Gastroesophageal sphincter (tissue), 4 donors: ENCODE measurements at regions not wholly inside any gene's neighbourhood (a gene's known extent, or its start where the extent isn't known, plus 50 kb on each side); places are given as distances from the start of the nearest gene placed in this dataset.

ENCODE experiments used
- ATAC-seq: fragments of 150-250 bp; one replicate; pipeline ENCODE4 v1.9.1; 2016; ENCODE audit warnings: mild to moderate bottlenecking, moderate library complexity
- H3K27ac ChIP-seq, 4 donors: fragments of 200-600 bp; sonication (generic) in 3 of 4; 1 replicate in 3 of 4; 2 replicates in 1 of 4; pipeline ENCODE4 v1.5.1; 2016 to 2019
- H3K27me3 ChIP-seq: fragments of 200-600 bp; sonication (generic); one replicate; pipeline ENCODE4 v1.5.1; 2019
- H3K36me3 ChIP-seq, 2 donors: fragments of 200-600 bp; sonication (generic); one replicate each; pipeline ENCODE4 v1.5.1; 2019; ENCODE audit warnings: control low read depth in 1 of 2
- H3K4me1 ChIP-seq, 3 donors: fragments of 200-600 bp; sonication (generic); 1 replicate in 2 of 3; 2 replicates in 1 of 3; pipeline ENCODE4 v1.5.1; 2016 to 2019; ENCODE audit warnings: control low read depth in 2 of 3
- H3K4me3 ChIP-seq, 2 donors: fragments of 200-600 bp; sonication (generic); one replicate each; pipeline ENCODE4 v1.5.1; 2019; ENCODE audit warnings: mild to moderate bottlenecking in 1 of 2, moderate library complexity in 1 of 2
- H3K9me3 ChIP-seq, 3 donors: fragments of 200-600 bp; sonication (generic); one replicate each; pipeline ENCODE4 v1.5.1; 2017 to 2019; ENCODE audit warnings: control low read depth in 2 of 3
- CTCF ChIP-seq, 4 experiments: fragments of 200-600 bp in 2 of 4; fragments of 450-650 bp in 2 of 4; sonication (generic) in 1 of 4; IDR thresholded peaks; one replicate each; pipeline ENCODE4 v1.5.1; 2017 to 2019; ENCODE audit warnings: antibody characterized with exemption in 4 of 4, mild to moderate bottlenecking in 2 of 4, moderate library complexity in 2 of 4
- EP300 ChIP-seq: sonication (generic); formaldehyde crosslinking; IDR thresholded peaks from one replicate; pipeline ENCODE4 v1.6.1; 2017; ENCODE audit warnings: antibody characterized with exemption, mild to moderate bottlenecking
- POLR2A ChIP-seq, 2 donors: fragments of 450-650 bp; IDR thresholded peaks; one replicate each; pipeline ENCODE4 v1.6.1; 2017; ENCODE audit warnings: antibody characterized with exemption in 2 of 2, mild to moderate bottlenecking in 2 of 2, moderate library complexity in 1 of 2
- POLR2AphosphoS5 ChIP-seq: sonication (generic); formaldehyde crosslinking; IDR thresholded peaks from one replicate; pipeline ENCODE4 v1.6.1; 2017; ENCODE audit warnings: antibody characterized with exemption
- WGBS, 2 donors: methylation state at CpG; one replicate each; pipeline ENCODE4 v1.1.5; 2018; ENCODE audit warnings: low coverage in 1 of 2; 5-methylcytosine and 5-hydroxymethylcytosine counted together

- Histone ChIP-seq H3K27me3 (no peaks in the 10 kb centered on the region), H3K36me3 (no peaks in the 10 kb centered on the region), H3K9me3 (no peaks in the 10 kb centered on the region), H3K4me3 (no peak overlapping the region), H3K4me1 (peaks cover 0 to 9% (median 0%) of the 10 kb centered on the region in 3 donors), H3K27ac (no peak overlapping the region)
- TF ChIP-seq POLR2AphosphoS5, result no peak
- TF ChIP-seq CTCF (IDR thresholded peaks at IDR 0.05), result no peak
- no peak for TF ChIP-seq EP300
- TF ChIP-seq POLR2A (IDR thresholded peaks at IDR 0.05), result no peak
- no peak for ATAC-seq
- WGBS, 2 donors, result 66 to 72% methylated on average over 6 to 7 of the region's 7 CpGs
Observed at GRCh38 chr3:66577426-66578203, 76.8 kb upstream of the LRIG1 start.

- H3K4me3 ChIP-seq, result no peak overlapping the region
- peaks cover 0 to 6% (median 0%) of the 10 kb centered on the region in 3 donors for H3K4me1 ChIP-seq
- no peak for ATAC-seq
- 72 to 76% methylated on average over 2 to 6 of the region's 6 CpGs for WGBS, 2 donors
- no peaks in the 10 kb centered on the region for H3K27me3 ChIP-seq
- TF ChIP-seq POLR2AphosphoS5 (no peak), EP300 (no peak), POLR2A (IDR thresholded peaks at IDR 0.05) (no peak), CTCF (IDR thresholded peaks at IDR 0.05) (no peak)
- no peak overlapping the region for H3K27ac ChIP-seq
- H3K36me3 ChIP-seq, result no peaks in the 10 kb centered on the region
- no peaks in the 10 kb centered on the region for H3K9me3 ChIP-seq
Observed at GRCh38 chr3:66581256-66581655, 80.4 kb upstream of the LRIG1 start.

GRCh38 chr3:66582721-66583423 lies 82.0 kb upstream of the LRIG1 start:
- ATAC-seq, result peak; percentile 50
- no peaks in the 10 kb centered on the region for H3K4me1 ChIP-seq
- no peaks in the 10 kb centered on the region for H3K9me3 ChIP-seq
- H3K4me3 ChIP-seq, result no peak overlapping the region
- no peaks in the 10 kb centered on the region for H3K27me3 ChIP-seq
- TF ChIP-seq CTCF (IDR thresholded peaks at IDR 0.05), result no peak
- no peak for TF ChIP-seq EP300
- TF ChIP-seq POLR2A (IDR thresholded peaks at IDR 0.05), result no peak
- no peak for TF ChIP-seq POLR2AphosphoS5
- no peaks in the 10 kb centered on the region for H3K36me3 ChIP-seq
- H3K27ac ChIP-seq, result no peak overlapping the region
- WGBS, 2 donors, result 52 to 54% methylated on average over 7 to 8 of the region's 24 CpGs

- Histone ChIP-seq H3K9me3 (no peaks in the 10 kb centered on the region), H3K27ac (no peak overlapping the region), H3K4me1 (no peaks in the 10 kb centered on the region), H3K27me3 (no peaks in the 10 kb centered on the region), H3K36me3 (no peaks in the 10 kb centered on the region), H3K4me3 (no peak overlapping the region)
- TF ChIP-seq POLR2A (IDR thresholded peaks at IDR 0.05) (no peak), EP300 (no peak), CTCF (IDR thresholded peaks at IDR 0.05) (no peak), POLR2AphosphoS5 (no peak)
- ATAC-seq, result no peak
- WGBS, 2 donors, result 80% methylated on average over 2 to 3 of the region's 4 CpGs
Observed at GRCh38 chr3:66583424-66584040, 82.7 kb upstream of the LRIG1 start.
